HepG2 (cell line): ENCODE measurements at regions not wholly inside any gene's neighbourhood (a gene's known extent, or its start where the extent isn't known, plus 50 kb on each side); places are given as distances from the start of the nearest gene placed in this dataset.

Experiments used
- ATAC-seq: fragments of 200-7000 bp; cut with Tn5 transposase; 3 replicates; pipeline ENCODE4 v1.9.1; 2020; ENCODE audit warnings: mild to moderate bottlenecking, moderate library complexity
- BruUV-seq: library from RNA; stranded (reverse); fragments of 400-500 nt; replicated peaks from 2 replicates; lab custom pipeline; 2021; lab: Mats Ljungman, UMichigan
- CTCF ChIA-PET: fragments of 300-600 bp; formaldehyde crosslinking; extraction: SDS; loops from one replicate; lab custom pipeline; 2021; ENCODE audit warnings: low total read pairs, inconsistent platforms, low intra/inter-chr PET ratio; lab: Yijun Ruan, JAX
- POLR2A ChIA-PET: fragments of 350-600 bp; sonication (Branson Sonifier 250); formaldehyde crosslinking; loops from one replicate; lab custom pipeline; 2020; ENCODE audit warnings: antibody characterized with exemption, inconsistent platforms; lab: Yijun Ruan, JAX
- DNase-seq: peaks from one replicate; pipeline ENCODE4 v3.0.0-alpha.2; 2015; ENCODE audit warnings: low spot score
- FAIRE-seq: peaks from 3 replicates; lab custom pipeline; 2011; peaks lifted over from hg19 to GRCh38; lab: Jason Lieb, UNC
- H2AFZ ChIP-seq: one replicate; pipeline ENCODE4 v1.6.1; 2011; ENCODE audit warnings: low read length, inconsistent platforms
- H3K27ac ChIP-seq: fragments of 300-600 bp; 3 replicates; pipeline ENCODE4 v1.8.0; 2011; ENCODE audit warnings: mixed run types, mild to moderate bottlenecking, mixed read lengths, low read length, inconsistent platforms; ENCODE audit not compliant: insufficient read depth; ENCODE audit errors: extremely low read length
- H3K27me3 ChIP-seq, 2 experiments: fragments of 200-600 bp in 1 of 2; 2 replicates in 1 of 2; 3 replicates in 1 of 2; pipeline versions ENCODE4 v1.6.0 to v1.8.0; 2011; ENCODE audit warnings: low read length in 2 of 2, mild to moderate bottlenecking in 2 of 2, moderate library complexity in 2 of 2, inconsistent platforms in 1 of 2; ENCODE audit not compliant: insufficient read depth in 2 of 2, control insufficient read depth in 1 of 2
- H3K36me3 ChIP-seq, 2 experiments: fragments of 200-600 bp in 1 of 2; replicated peaks in 1 of 2; 2 replicates in 1 of 2; 3 replicates in 1 of 2; pipeline versions ENCODE4 v1.5.1 to v1.8.0; 2011; ENCODE audit warnings: low read length in 2 of 2, inconsistent platforms in 1 of 2; ENCODE audit not compliant: insufficient read depth in 2 of 2, control insufficient read depth in 1 of 2
- H3K4me1 ChIP-seq: 2 replicates; pipeline ENCODE4 v1.5.1; 2012; ENCODE audit warnings: low read length, inconsistent platforms; ENCODE audit not compliant: insufficient read depth
- H3K4me2 ChIP-seq: 2 replicates; pipeline ENCODE4 v1.6.0; 2011; ENCODE audit warnings: low read depth, low read length, inconsistent platforms
- H3K4me3 ChIP-seq, 3 experiments: fragments of 200-600 bp in 1 of 3; sonication (generic), shearing (Covaris generic) in 1 of 3; replicated peaks in 1 of 3; 2 replicates each; pipeline ENCODE4 v1.5.1; 2011 to 2016; ENCODE audit warnings: low read length in 3 of 3, inconsistent platforms in 2 of 3, low read depth in 2 of 3, mild to moderate bottlenecking in 2 of 3, control low read depth in 1 of 3, mixed read lengths in 1 of 3; ENCODE audit not compliant: insufficient read depth in 1 of 3
- H3K79me2 ChIP-seq: one replicate; pipeline ENCODE4 v1.6.1; 2011; ENCODE audit warnings: low read length, inconsistent platforms; ENCODE audit not compliant: insufficient read depth
- H3K9ac ChIP-seq: 2 replicates; pipeline ENCODE4 v1.6.0; 2011; ENCODE audit warnings: mild to moderate bottlenecking, low read depth, low read length, inconsistent platforms; ENCODE audit not compliant: insufficient read depth
- H3K9me3 ChIP-seq: 2 replicates; pipeline ENCODE4 v1.5.1; 2012; ENCODE audit warnings: mild to moderate bottlenecking, low read length
- H4K20me1 ChIP-seq: 2 replicates; pipeline ENCODE4 v1.6.0; 2011; ENCODE audit warnings: inconsistent platforms, mild to moderate bottlenecking, low read length, moderate library complexity; ENCODE audit not compliant: insufficient read depth
- ARID5B ChIP-seq: IDR thresholded peaks from 2 replicates; pipeline ENCODE4 v1.4.0; 2020; ENCODE audit warnings: mild to moderate bottlenecking, missing genetic modification reagents
- ATF3 ChIP-seq: sonication (generic); formaldehyde crosslinking; IDR thresholded peaks from 2 replicates; pipeline ENCODE4 v1.4.0; 2020; ENCODE audit warnings: missing genetic modification reagents
- HMGA1 ChIP-seq: sonication (generic); formaldehyde crosslinking; conservative IDR thresholded peaks from 2 replicates; pipeline ENCODE4 v1.4.0; 2020; ENCODE audit warnings: missing genetic modification reagents
- JUN ChIP-seq: sonication (generic); formaldehyde crosslinking; IDR thresholded peaks from 2 replicates; pipeline ENCODE4 v1.4.0; 2020; ENCODE audit warnings: mild to moderate bottlenecking, missing genetic modification reagents
- KLF6 ChIP-seq: IDR thresholded peaks from 2 replicates; pipeline ENCODE4 v1.8.0; 2016; ENCODE audit warnings: missing biosample characterization, missing genetic modification reagents
- PRMT3 ChIP-seq: sonication (generic); formaldehyde crosslinking; IDR thresholded peaks from 2 replicates; pipeline ENCODE4 v1.8.1; 2022; ENCODE audit warnings: low read depth, mild to moderate bottlenecking, moderate library complexity, missing genetic modification reagents, borderline replicate concordance
- TMF1 ChIP-seq: sonication (generic); formaldehyde crosslinking; IDR thresholded peaks from 2 replicates; pipeline ENCODE4 v1.8.1; 2022; ENCODE audit warnings: low read depth, missing genetic modification reagents
- U2AF2 ChIP-seq: fragments of 200-400 bp; formaldehyde crosslinking; IDR thresholded peaks from 2 replicates; pipeline ENCODE4 v1.6.1; 2017; ENCODE audit warnings: low read depth, mild to moderate bottlenecking, low read length
- ZBTB7A ChIP-seq: sonication (generic); formaldehyde crosslinking; IDR thresholded peaks from 2 replicates; pipeline ENCODE4 v1.8.0; 2022; ENCODE audit warnings: mild to moderate bottlenecking, missing genetic modification reagents
- ZNF207 ChIP-seq: fragments of 450-650 bp; IDR thresholded peaks from 2 replicates; pipeline ENCODE4 v1.6.1; 2016; ENCODE audit warnings: antibody characterized with exemption, borderline replicate concordance
- ZNF253 ChIP-seq: sonication (generic); formaldehyde crosslinking; IDR thresholded peaks from 2 replicates; pipeline ENCODE4 v1.8.0; 2022; ENCODE audit warnings: mild to moderate bottlenecking, missing genetic modification reagents, borderline replicate concordance
- ZNF274 ChIP-seq: sonication (generic); formaldehyde crosslinking; IDR thresholded peaks from 2 replicates; pipeline ENCODE4 v1.5.1; 2020; ENCODE audit warnings: mild to moderate bottlenecking, missing genetic modification reagents
- ZNF446 ChIP-seq: sonication (generic); formaldehyde crosslinking; IDR thresholded peaks from 2 replicates; pipeline ENCODE4 v1.5.0; 2020; ENCODE audit warnings: mild to moderate bottlenecking, missing genetic modification reagents
- ZNF577 ChIP-seq: sonication (generic); formaldehyde crosslinking; IDR thresholded peaks from 2 replicates; pipeline ENCODE4 v1.4.0; 2020; ENCODE audit warnings: mild to moderate bottlenecking, low read depth, missing genetic modification reagents, borderline replicate concordance
- ZNF746 ChIP-seq: sonication (generic); formaldehyde crosslinking; IDR thresholded peaks from 2 replicates; pipeline ENCODE4 v1.8.0; 2022; ENCODE audit warnings: mild to moderate bottlenecking, missing genetic modification reagents
- WGBS: methylation state at CpG from one replicate; pipeline ENCODE4 v1.1.6; 2017; ENCODE audit warnings: low lambda C conversion rate; 5-methylcytosine and 5-hydroxymethylcytosine counted together
- in situ Hi-C: cut with HindIII; loops from 2 replicates; pipeline ENCODE4 v1.10.0; 2017; ENCODE audit warnings: low pct_unique_long_range_greater_than_20kb; ENCODE audit not compliant: extremely low pct_ligation_motif_present
- intact Hi-C: fragments of 100-400 bp; cut with micrococcal nuclease; formaldehyde crosslinking; loops from one replicate; pipeline ENCODE4 v1.10.0; 2022; ENCODE audit not compliant: unreplicated experiment

- Histone ChIP-seq H2AFZ (no peak overlapping the region), H3K4me2 (no peak overlapping the region), H3K27ac (no peak overlapping the region), H3K9me3 (no peaks in the 10 kb centered on the region), H3K4me1 (no peaks in the 10 kb centered on the region), H3K9ac (no peak overlapping the region), H4K20me1 (no peaks in the 10 kb centered on the region)
- DNase-seq: no peak
- no peak for FAIRE-seq
- BruUV-seq: no TSS peak
- intact Hi-C loops: no loop called here
- TF ChIP-seq ZBTB7A (CRISPR knock-in tag): no peak
- no peak for TF ChIP-seq ATF3 (CRISPR knock-in tag)
- no peak for TF ChIP-seq ZNF746 (CRISPR knock-in tag)
- no peak for TF ChIP-seq ZNF207
- TF ChIP-seq ZNF577: no peak
- TF ChIP-seq TMF1 (CRISPR knock-in tag): no peak
- no peak for TF ChIP-seq U2AF2
- TF ChIP-seq ARID5B (CRISPR knock-in tag): no peak
- no peak for TF ChIP-seq ZNF253 (CRISPR knock-in tag)
- TF ChIP-seq HMGA1 (CRISPR knock-in tag): no peak
- TF ChIP-seq KLF6 (CRISPR knock-in tag): no peak
- TF ChIP-seq PRMT3 (CRISPR knock-in tag): no peak
- no peak for TF ChIP-seq ZNF274 (CRISPR knock-in tag)
- no peak for TF ChIP-seq JUN (CRISPR knock-in tag)
- TF ChIP-seq ZNF446: no peak
- TF ChIP-seq, all 625 proteins: peak for 0
- in situ Hi-C loops: no loop called here
- Histone ChIP-seq H3K4me3 (no peak overlapping the region), H3K27me3 (no peaks in the 10 kb centered on the region), H3K36me3 (no peaks in the 10 kb centered on the region), H3K79me2 (no peaks in the 10 kb centered on the region)
- ChIA-PET CTCF (no interaction called here), POLR2A (no interaction called here)
- 0% methylated on average over 5 of the region's 5 CpGs for WGBS
- ATAC-seq: no peak
Observed at GRCh38 chr4:17093481-17093880, 195.0 kb upstream of the LDB2 start.
